Mesendoderm (in vitro differentiated cells): ENCODE measurements at regions not wholly inside any gene's neighbourhood (a gene's known extent, or its start where the extent isn't known, plus 50 kb on each side); places are given as distances from the start of the nearest gene placed in this dataset.

Source experiments
- DNase-seq: peaks from one replicate; pipeline ENCODE4 v3.0.0; 2013
- H2AK5ac ChIP-seq: 2 replicates; pipeline ENCODE4 v1.6.1; 2013; ENCODE audit warnings: low read length, inconsistent platforms
- H2BK120ac ChIP-seq: 2 replicates; pipeline ENCODE4 v1.6.1; 2013; ENCODE audit warnings: low read depth, mild to moderate bottlenecking, low read length, moderate library complexity, mixed read lengths
- H2BK15ac ChIP-seq: replicated peaks from 2 replicates; pipeline ENCODE4 v1.6.1; 2013; ENCODE audit warnings: low read depth, mild to moderate bottlenecking, moderate library complexity
- H2BK5ac ChIP-seq: 2 replicates; pipeline ENCODE4 v1.6.1; 2013; ENCODE audit warnings: low read length, inconsistent platforms
- H3K18ac ChIP-seq: 2 replicates; pipeline ENCODE4 v1.6.1; 2013; ENCODE audit warnings: mild to moderate bottlenecking, low read length, mixed read lengths
- H3K23ac ChIP-seq: one replicate; pipeline ENCODE4 v1.6.1; 2013; ENCODE audit warnings: low read length
- H3K27ac ChIP-seq: 2 replicates; pipeline ENCODE4 v1.5.1; 2013; ENCODE audit warnings: low read depth, mild to moderate bottlenecking, inconsistent platforms, low read length, moderate library complexity
- H3K27me3 ChIP-seq: 2 replicates; pipeline ENCODE4 v1.6.1; 2013; ENCODE audit warnings: low read length, control low read depth, mild to moderate bottlenecking, inconsistent platforms; ENCODE audit not compliant: insufficient read depth, poor library complexity
- H3K36me3 ChIP-seq: 2 replicates; pipeline ENCODE4 v1.6.1; 2013; ENCODE audit warnings: low read length, inconsistent platforms; ENCODE audit not compliant: control insufficient read depth, insufficient read depth
- H3K4ac ChIP-seq: one replicate; pipeline ENCODE4 v1.6.1; 2013; ENCODE audit warnings: low read depth, mild to moderate bottlenecking, low read length, moderate library complexity
- H3K4me1 ChIP-seq: 2 replicates; pipeline ENCODE4 v1.6.1; 2013; ENCODE audit warnings: low read depth, low read length, inconsistent platforms; ENCODE audit not compliant: control insufficient read depth
- H3K4me2 ChIP-seq: 2 replicates; pipeline ENCODE4 v1.6.1; 2013; ENCODE audit warnings: low read length
- H3K4me3 ChIP-seq: 2 replicates; pipeline ENCODE4 v1.5.1; 2013; ENCODE audit warnings: mild to moderate bottlenecking, low read length
- H3K56ac ChIP-seq: one replicate; pipeline ENCODE4 v1.6.1; 2013; ENCODE audit warnings: low read length
- H3K79me1 ChIP-seq: 2 replicates; pipeline ENCODE4 v1.6.1; 2013; ENCODE audit warnings: low read length, inconsistent platforms
- H3K79me2 ChIP-seq: 2 replicates; pipeline ENCODE4 v1.6.1; 2013; ENCODE audit warnings: mild to moderate bottlenecking, low read length; ENCODE audit not compliant: control insufficient read depth, insufficient read depth
- H3K9ac ChIP-seq: 2 replicates; pipeline ENCODE4 v1.6.1; 2013; ENCODE audit warnings: low read length, inconsistent platforms
- H4K5ac ChIP-seq: one replicate; pipeline ENCODE4 v1.6.1; 2013; ENCODE audit warnings: low read length
- H4K8ac ChIP-seq: one replicate; pipeline ENCODE4 v1.6.1; 2013; ENCODE audit warnings: low read depth, mild to moderate bottlenecking, control low read depth, low read length, moderate library complexity
- WGBS: extraction: QIAGEN DNeasy Blood & Tissue Kit; methylation state at CpG from one replicate; pipeline ENCODE4 v1.1.7; 2013; ENCODE audit warnings: low lambda C conversion rate, missing lambda C conversion rate; ENCODE audit not compliant: insufficient coverage; ENCODE audit errors: extremely low coverage; 5-methylcytosine and 5-hydroxymethylcytosine counted together

DNA sequence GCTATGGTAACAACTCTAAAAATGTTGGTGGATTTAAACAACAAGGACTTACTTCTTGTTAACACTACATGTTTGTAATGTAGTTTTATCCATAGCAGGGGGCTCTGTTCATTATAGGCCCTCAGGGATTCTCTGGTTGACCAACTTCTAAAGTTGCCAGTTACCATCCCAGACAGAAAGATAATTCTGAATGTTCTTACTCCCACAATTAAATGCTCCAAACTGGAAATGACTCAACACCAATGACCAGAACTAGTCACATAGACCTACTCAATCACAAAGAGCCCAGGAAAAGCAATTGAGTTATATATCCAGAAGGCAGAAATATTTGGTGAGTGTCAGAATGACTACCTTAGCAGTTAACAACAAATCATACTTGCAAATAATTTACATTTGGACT, 199.3 kb upstream of the UMPS start:
- H4K5ac ChIP-seq: no peak overlapping the region
- no peak for DNase-seq
- no peak overlapping the region for H3K4me2 ChIP-seq
- H3K56ac ChIP-seq: no peak overlapping the region
- H3K27me3 ChIP-seq: no peaks in the 10 kb centered on the region
- no peak overlapping the region for H2BK5ac ChIP-seq
- peaks cover 2% of the 10 kb centered on the region for H3K4me1 ChIP-seq
- H3K36me3 ChIP-seq: no peaks in the 10 kb centered on the region
- no peak overlapping the region for H3K18ac ChIP-seq
- H3K27ac ChIP-seq: no peak overlapping the region
- H3K79me2 ChIP-seq: no peaks in the 10 kb centered on the region
- no peak overlapping the region for H4K8ac ChIP-seq
- H2BK120ac ChIP-seq: no peak overlapping the region
- H2AK5ac ChIP-seq: no peak overlapping the region
- no peak overlapping the region for H3K4ac ChIP-seq
- H3K9ac ChIP-seq: no peak overlapping the region
- no peaks in the 10 kb centered on the region for H3K79me1 ChIP-seq
- H2BK15ac ChIP-seq: peak overlapping the region; percentile 36
- no peak overlapping the region for H3K4me3 ChIP-seq
- no peak overlapping the region for H3K23ac ChIP-seq

DNA sequence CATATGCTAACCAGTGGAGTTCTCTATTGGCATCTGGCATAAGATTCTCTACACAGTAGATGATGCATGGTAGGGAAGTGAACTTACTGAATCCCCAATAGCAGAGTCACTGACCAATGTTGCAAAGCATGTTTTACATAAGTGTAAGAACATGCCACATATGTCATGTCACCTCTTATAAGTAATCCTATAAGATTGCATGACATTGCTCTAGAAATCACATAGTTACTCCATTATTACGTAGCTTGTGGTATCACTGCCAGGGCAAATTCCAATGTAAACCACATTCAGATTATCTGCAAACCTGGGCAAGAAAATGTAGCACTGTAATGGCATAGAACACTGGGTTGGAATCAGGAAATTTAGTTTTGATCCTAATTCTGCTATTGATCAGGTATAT, 198.2 kb upstream of the UMPS start:
- DNase-seq: no peak
- Histone ChIP-seq H3K4me3 (no peak overlapping the region), H3K36me3 (no peaks in the 10 kb centered on the region), H2BK5ac (no peak overlapping the region), H3K23ac (no peak overlapping the region), H3K79me1 (no peaks in the 10 kb centered on the region), H3K79me2 (no peaks in the 10 kb centered on the region), H3K27me3 (no peaks in the 10 kb centered on the region), H2BK120ac (no peak overlapping the region), H3K27ac (no peak overlapping the region), H4K5ac (no peak overlapping the region), H3K4me2 (no peak overlapping the region), H3K4me1 (peaks cover 2% of the 10 kb centered on the region), H3K18ac (no peak overlapping the region), H3K9ac (no peak overlapping the region), H4K8ac (no peak overlapping the region), H2AK5ac (no peak overlapping the region), H3K56ac (no peak overlapping the region), H2BK15ac (no peak overlapping the region), H3K4ac (no peak overlapping the region)
- no CpG with 5 or more reads among the region's 1 CpG for WGBS

DNA sequence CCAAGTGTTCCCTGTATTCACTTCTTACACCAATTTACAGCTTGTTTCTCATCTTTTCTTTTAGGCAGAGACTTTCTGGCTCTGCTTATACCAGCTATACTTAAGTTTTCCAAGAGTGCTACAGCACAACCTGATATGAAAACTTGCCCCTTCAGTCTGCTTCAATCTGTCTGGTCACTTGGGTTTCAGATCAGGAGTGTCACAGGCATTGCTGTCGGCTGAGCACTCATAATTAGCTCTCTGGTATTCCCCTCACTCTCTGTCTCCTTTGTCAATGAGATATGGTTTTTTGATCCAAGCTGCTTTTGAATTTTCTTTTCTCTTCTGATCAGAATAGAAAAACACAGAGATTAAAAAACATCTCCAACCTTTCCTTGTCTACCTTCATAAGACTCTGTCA, 194.9 kb upstream of the UMPS start:
- Histone ChIP-seq H2BK5ac (no peak overlapping the region), H3K56ac (no peak overlapping the region), H3K79me2 (no peaks in the 10 kb centered on the region), H3K4ac (no peak overlapping the region), H2BK15ac (no peak overlapping the region), H3K27ac (no peak overlapping the region), H4K8ac (no peak overlapping the region), H3K27me3 (no peaks in the 10 kb centered on the region), H4K5ac (no peak overlapping the region), H3K4me2 (no peak overlapping the region), H3K23ac (no peak overlapping the region), H3K4me3 (no peak overlapping the region), H3K36me3 (no peaks in the 10 kb centered on the region), H3K9ac (no peak overlapping the region), H3K79me1 (no peaks in the 10 kb centered on the region), H3K18ac (no peak overlapping the region), H2BK120ac (no peak overlapping the region), H3K4me1 (no peaks in the 10 kb centered on the region), H2AK5ac (no peak overlapping the region)
- WGBS: no CpG with 5 or more reads among the region's 1 CpG
- no peak for DNase-seq

DNA sequence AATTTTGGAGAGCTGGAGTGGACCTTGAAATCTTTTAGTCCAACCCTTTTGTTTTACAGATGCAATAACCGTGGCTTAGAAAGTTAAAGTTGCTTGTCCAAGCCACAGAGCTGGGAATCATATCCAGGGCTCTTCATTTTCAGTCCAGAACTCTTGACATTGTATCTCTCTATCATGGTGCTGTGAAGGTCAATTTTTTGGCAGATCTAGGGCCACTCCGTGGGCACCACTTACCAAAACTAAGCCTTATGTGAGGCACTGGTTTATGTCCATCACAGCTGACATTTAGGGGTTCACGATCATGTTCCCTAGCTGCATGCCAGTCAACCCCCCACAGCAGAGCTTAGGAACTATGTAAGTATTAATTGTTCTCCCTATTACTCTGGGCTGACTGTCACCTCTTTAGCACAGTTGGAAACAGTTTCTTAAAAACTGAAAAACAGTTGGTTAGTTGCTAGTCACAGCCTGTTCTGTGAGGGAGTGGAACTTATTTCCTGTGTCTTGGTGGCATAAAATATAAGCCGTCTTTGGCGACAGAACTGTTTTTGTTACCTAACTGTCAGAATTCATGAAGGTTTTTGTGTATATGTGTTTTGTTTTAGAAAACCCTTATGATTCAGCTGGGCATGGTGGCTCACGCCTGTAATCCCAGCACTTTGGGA, 189.6 kb upstream of the UMPS start:
- H3K18ac ChIP-seq: no peak overlapping the region
- H3K4ac ChIP-seq: no peak overlapping the region
- H3K9ac ChIP-seq: no peak overlapping the region
- H3K27me3 ChIP-seq: no peaks in the 10 kb centered on the region
- no peak overlapping the region for H4K8ac ChIP-seq
- no peaks in the 10 kb centered on the region for H3K79me2 ChIP-seq
- no peak overlapping the region for H4K5ac ChIP-seq
- H3K4me1 ChIP-seq: peaks cover 4% of the 10 kb centered on the region
- no peaks in the 10 kb centered on the region for H3K79me1 ChIP-seq
- H2AK5ac ChIP-seq: no peak overlapping the region
- no peak overlapping the region for H2BK15ac ChIP-seq
- no peak for DNase-seq
- no peak overlapping the region for H2BK120ac ChIP-seq
- H3K36me3 ChIP-seq: no peaks in the 10 kb centered on the region
- no peak overlapping the region for H2BK5ac ChIP-seq
- no peak overlapping the region for H3K4me2 ChIP-seq
- no peak overlapping the region for H3K56ac ChIP-seq
- H3K4me3 ChIP-seq: no peak overlapping the region
- WGBS: no CpG with 5 or more reads among the region's 6 CpGs
- no peak overlapping the region for H3K23ac ChIP-seq
- H3K27ac ChIP-seq: no peak overlapping the region

DNA sequence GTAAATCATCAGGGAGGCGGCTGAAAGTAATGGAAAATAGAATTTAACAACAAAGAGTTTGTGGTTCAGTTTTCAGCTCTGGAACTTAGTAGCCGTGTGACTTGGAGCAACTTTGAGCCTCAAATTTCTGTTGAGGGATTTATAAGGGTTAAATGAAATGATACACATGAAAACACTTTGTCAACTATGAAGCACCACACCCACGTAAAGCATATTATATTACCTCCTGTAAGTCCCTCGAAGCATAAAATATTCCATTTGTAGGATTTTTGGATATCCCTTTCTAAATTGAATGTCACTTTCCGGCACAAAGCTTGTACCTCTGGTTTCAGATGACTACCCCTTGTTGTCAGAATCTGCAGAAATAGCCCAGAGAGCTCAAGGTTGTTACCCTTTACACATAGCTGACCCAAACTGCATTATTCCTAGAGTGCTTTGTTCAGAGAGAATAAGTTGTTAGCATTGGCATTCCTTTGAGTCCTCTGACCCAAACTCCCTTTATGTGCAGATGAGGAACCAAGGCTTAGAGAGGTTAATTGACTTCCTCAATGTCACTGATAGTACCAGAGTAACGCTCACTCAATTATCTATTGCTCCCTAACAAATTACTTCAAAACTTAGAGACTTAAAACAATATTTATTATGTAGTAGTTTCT, 187.9 kb upstream of the UMPS start:
- no peak overlapping the region for H3K9ac ChIP-seq
- no peak overlapping the region for H3K56ac ChIP-seq
- WGBS: no CpG with 5 or more reads among the region's 6 CpGs
- no peaks in the 10 kb centered on the region for H3K79me2 ChIP-seq
- no peak overlapping the region for H2BK120ac ChIP-seq
- H3K4ac ChIP-seq: no peak overlapping the region
- H3K18ac ChIP-seq: no peak overlapping the region
- H3K4me3 ChIP-seq: no peak overlapping the region
- no peak overlapping the region for H3K27ac ChIP-seq
- no peaks in the 10 kb centered on the region for H3K27me3 ChIP-seq
- H4K5ac ChIP-seq: no peak overlapping the region
- no peak overlapping the region for H2AK5ac ChIP-seq
- no peak overlapping the region for H2BK15ac ChIP-seq
- peak; percentile 65 for DNase-seq
- H3K4me1 ChIP-seq: peaks cover 5% of the 10 kb centered on the region
- no peak overlapping the region for H3K4me2 ChIP-seq
- no peaks in the 10 kb centered on the region for H3K36me3 ChIP-seq
- H4K8ac ChIP-seq: no peak overlapping the region
- no peak overlapping the region for H2BK5ac ChIP-seq
- no peak overlapping the region for H3K23ac ChIP-seq
- H3K79me1 ChIP-seq: no peaks in the 10 kb centered on the region

DNA sequence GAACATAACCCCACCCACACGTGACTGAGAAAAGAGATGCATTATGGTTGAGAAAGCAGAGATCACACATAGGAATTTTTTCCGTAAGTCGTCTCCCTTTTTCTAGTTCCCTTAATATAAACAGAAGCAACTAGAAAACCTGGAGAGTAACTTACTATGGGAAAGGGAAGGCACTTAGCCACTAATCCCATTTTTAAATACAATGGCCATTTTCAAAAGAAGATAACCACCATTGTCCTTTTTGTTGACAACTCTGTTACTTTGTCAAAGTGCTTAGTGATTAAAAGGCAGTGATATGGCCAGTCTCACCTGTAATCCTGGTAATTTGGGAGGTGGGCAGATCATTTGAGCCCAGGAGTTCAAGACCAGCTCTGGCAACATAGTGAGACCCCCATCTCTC, 184.4 kb upstream of the UMPS start:
- no peaks in the 10 kb centered on the region for H3K79me2 ChIP-seq
- WGBS: no CpG with 5 or more reads among the region's 3 CpGs
- no peak overlapping the region for H2BK120ac ChIP-seq
- H3K27me3 ChIP-seq: no peaks in the 10 kb centered on the region
- no peak overlapping the region for H3K4me3 ChIP-seq
- no peak overlapping the region for H3K18ac ChIP-seq
- H3K4me2 ChIP-seq: peak overlapping the region; percentile 7
- H2BK15ac ChIP-seq: no peak overlapping the region
- H2BK5ac ChIP-seq: peak overlapping the region; percentile 31
- no peaks in the 10 kb centered on the region for H3K36me3 ChIP-seq
- H4K5ac ChIP-seq: no peak overlapping the region
- H4K8ac ChIP-seq: no peak overlapping the region
- H2AK5ac ChIP-seq: no peak overlapping the region
- H3K9ac ChIP-seq: no peak overlapping the region
- no peaks in the 10 kb centered on the region for H3K79me1 ChIP-seq
- H3K23ac ChIP-seq: no peak overlapping the region
- no peak overlapping the region for H3K27ac ChIP-seq
- H3K4me1 ChIP-seq: peaks cover 5% of the 10 kb centered on the region
- peak; percentile 91 for DNase-seq
- peak overlapping the region; percentile 50 for H3K56ac ChIP-seq
- no peak overlapping the region for H3K4ac ChIP-seq
